CD4-positive, alpha-beta T cell treated with Interleukin-6 at 100 ng/mL for 8 hours (primary cell): ENCODE measurements at regions not wholly inside any gene's neighbourhood (a gene's known extent, or its start where the extent isn't known, plus 50 kb on each side); places are given as distances from the start of the nearest gene placed in this dataset.

ENCODE experiments used
- DNase-seq: peaks from one replicate; pipeline ENCODE4 v3.0.0-alpha.2; 2020; ENCODE audit warnings: mixed read lengths, low spot score

DNA sequence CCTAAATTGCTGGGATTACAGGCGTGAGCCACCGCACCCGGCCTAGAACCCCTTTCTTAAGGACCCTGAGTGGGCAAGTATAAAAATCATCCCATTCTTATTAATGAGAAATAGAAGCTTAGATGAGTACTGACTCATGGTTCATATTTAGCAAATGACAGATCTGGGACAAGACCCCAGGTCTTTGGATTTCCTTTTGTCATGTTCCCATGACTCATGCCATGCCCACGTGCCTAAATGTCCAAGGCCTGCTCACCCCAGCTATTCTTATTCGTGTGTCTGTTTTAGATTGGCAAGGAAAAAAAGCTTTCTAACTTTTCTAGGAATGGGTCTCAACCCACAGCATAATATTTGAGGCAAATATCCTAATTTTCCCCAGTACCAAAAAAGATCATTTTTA is 57.7 kb upstream of the RPS23 start:
- DNase-seq: no peak

DNA sequence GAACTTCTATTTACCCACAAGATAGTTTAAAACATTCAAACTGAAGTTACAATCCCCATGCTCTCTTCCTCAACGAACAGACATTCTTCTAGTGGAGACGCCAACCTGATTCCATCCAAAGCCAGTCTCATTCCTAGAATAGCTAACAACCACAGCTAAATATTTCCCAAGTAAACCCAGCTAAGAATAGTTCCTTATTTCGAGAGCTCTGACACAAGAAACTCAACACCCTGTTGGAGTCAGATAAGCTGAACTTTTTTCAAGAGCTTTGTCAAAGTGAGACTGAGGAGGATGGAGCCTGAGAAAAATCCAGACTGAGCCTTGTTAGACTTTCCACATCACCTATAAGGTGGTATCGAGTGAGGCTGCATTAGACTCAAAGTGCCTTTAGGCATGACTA is 56.7 kb upstream of the RPS23 start:
- no peak for DNase-seq

DNA sequence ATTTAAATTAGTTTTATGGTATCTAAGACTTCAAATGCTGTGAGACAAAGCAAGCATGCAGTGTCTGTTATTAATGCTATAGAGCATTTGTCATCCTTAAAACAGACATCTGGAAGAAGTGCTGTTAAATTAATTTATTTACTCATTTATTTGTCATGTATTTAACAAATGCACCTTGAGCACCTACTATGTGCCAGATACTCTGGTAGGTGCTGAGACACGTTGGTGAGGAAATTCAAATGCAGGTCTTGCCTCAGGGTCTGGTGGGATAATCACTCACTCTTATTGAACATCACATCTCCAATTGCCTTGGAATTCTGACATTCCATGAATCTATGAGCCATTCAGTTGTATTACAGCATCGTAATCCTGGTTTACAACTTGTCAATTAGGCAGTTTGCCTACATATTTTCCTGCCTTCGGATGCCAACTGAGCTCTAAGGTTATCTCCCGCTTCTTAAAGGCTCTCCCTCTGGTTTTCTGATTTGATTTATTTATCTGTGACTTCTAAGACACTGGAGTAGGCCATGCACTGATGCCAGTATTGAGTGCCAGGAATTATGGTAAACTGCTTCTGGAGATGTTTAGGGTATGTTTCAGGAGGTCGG is 56.0 kb upstream of the RPS23 start:
- no peak for DNase-seq

GRCh38 chr5:82332886-82333615 is 54.9 kb upstream of the RPS23 start:
- DNase-seq: no peak

DNA sequence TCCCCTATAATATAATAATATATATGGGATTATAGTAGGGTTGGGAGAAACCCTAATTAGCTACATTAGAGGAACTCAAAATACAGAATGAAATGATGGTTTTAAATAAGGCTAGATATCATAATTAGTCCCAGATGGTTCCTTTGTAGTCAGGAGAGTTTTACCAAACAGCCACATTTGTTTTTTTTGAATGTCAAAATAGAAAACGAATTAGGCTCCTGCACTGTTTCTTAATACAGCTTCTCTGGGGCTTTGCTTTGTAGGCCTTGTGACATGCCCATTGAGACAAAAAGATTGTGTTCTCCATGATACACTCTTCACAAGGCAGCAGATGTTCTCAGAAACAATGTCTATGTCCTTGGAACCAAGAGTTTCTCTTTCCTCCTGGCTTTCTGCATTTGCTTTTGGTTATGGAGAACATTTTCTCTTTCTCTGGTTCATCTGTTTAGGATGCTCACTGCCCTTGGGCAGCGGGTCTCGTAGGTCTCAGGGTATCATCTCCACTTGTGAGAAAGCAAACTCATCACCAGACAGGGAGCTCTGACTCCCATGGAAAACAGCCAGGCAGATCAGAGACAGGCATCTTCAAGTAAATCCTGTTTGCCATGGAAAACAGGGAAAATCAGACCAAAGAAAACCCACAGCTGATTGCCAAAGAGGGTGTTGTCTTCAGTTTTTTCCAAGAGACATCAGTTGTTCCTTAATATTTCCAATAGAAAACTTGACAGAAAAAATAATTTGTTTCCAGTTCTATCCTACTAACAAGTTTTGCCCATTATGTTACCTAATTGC is 54.1 kb upstream of the RPS23 start:
- no peak for DNase-seq

- DNase-seq: no peak
These were observed 53.4 kb upstream of the RPS23 start for GRCh38 chr5:82331557-82331956.

- no peak for DNase-seq
These were observed 52.5 kb upstream of the RPS23 start for GRCh38 chr5:82330530-82331270.

DNA sequence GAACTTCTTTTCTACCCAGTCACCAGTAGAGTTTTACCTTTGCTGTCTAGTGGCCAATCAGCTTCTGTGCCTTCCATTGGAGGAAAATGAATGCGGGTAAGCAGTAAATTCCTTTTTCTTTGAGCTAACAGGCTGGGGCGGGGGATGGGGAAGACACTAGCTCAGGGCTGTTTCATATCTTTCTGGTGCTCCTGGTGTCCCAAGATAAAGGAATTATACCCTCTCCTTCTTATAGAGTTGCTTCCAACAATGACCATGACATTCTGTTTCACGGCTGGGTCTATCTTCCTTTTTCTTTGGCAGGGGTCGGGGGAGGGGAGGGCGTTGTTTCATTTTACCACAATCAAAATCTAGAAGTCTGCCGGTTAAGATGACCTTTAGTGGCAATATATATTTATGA is 51.2 kb upstream of the RPS23 start:
- DNase-seq: no peak
